ENCODE measurements at regions not wholly inside any gene's neighbourhood (a gene's known extent, or its start where the extent isn't known, plus 50 kb on each side); places are given as distances from the start of the nearest gene placed in this dataset.

DNA sequence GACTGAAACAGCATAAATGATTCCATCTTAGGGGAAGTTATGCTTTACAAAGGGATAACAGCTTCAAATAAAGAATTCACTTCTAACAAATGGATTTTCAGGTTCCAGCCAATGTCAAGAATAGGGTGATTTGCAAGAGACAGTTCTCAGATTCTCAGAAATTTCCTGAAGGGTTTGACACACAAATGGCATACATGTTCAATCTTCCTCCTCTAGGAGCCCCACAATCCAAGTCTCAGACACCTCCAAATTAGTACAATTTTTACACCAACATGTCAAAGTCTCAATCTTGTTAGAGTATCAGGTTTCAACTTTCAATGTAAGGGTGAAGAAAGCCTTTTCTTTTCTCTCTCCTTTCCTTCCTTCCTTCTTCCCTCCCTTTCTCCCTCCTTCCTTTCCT, 996.6 kb downstream of the TLE1 start:
- TF ChIP-seq, protein P1, sequence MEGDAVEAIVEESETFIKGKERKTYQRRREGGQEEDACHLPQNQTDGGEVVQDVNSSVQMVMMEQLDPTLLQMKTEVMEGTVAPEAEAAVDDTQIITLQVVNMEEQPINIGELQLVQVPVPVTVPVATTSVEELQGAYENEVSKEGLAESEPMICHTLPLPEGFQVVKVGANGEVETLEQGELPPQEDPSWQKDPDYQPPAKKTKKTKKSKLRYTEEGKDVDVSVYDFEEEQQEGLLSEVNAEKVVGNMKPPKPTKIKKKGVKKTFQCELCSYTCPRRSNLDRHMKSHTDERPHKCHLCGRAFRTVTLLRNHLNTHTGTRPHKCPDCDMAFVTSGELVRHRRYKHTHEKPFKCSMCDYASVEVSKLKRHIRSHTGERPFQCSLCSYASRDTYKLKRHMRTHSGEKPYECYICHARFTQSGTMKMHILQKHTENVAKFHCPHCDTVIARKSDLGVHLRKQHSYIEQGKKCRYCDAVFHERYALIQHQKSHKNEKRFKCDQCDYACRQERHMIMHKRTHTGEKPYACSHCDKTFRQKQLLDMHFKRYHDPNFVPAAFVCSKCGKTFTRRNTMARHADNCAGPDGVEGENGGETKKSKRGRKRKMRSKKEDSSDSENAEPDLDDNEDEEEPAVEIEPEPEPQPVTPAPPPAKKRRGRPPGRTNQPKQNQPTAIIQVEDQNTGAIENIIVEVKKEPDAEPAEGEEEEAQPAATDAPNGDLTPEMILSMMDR (IDR thresholded peaks at IDR 0.05 in 4 of 5, conservative IDR thresholded peaks at IDR 0.05 in 1 of 5), result no peak
- no peak for TF ChIP-seq POLR2A (IDR thresholded peaks at IDR 0.05)
